Activated CD4-positive, alpha-beta T cell treated with anti-CD3 and anti-CD28 coated beads, Interleukin-2, amount 50 U/mL, for 4 hours (primary cell): ENCODE measurements at regions not wholly inside any gene's neighbourhood (a gene's known extent, or its start where the extent isn't known, plus 50 kb on each side); places are given as distances from the start of the nearest gene placed in this dataset.

Source experiments
- DNase-seq, 2 experiments: peaks; one replicate each; pipeline ENCODE4 v3.0.0-alpha.2; 2020

DNA sequence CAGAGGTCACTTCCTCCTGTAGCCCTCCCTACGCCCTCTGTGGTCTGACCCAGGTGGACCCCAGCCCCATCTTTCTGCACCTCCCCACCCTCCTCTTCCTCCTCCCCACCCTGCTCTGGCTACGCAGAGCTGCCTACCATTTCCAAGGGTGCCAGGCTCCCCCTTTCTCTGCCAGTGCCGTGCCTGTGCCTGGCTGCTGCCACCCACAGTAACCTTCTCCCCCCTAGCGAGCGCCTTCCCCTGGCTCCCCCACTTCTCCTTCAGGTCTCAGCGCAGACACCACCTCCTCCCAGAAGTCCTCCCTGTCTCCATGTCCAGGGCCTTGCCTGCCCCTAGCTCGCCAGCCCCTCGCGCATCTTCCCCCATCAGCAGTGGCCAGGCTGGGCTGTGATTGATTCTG lies 471.5 kb downstream of the PTPRU start:
- no peak for DNase-seq

DNA sequence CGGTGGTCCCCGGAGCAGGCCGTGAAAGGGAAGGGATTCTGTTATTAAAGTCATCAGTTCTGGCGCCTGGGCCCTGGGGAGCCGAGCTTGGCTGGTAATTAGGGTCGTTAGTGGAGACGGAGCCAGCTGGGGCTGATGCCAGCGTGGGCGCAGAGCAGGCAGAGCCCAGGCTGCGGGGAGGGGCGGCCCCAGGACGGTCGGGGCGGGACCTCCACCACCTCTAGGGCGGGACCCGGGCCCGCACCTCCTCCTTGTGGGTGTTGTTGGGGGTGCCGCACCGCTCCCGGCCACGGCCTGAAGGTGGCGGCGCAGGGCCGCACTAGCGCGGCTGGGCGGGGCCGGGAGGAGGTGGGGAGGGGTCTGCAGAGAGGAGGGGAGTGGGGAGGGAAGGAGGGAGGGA lies 470.6 kb downstream of the PTPRU start:
- no peak for DNase-seq

DNA sequence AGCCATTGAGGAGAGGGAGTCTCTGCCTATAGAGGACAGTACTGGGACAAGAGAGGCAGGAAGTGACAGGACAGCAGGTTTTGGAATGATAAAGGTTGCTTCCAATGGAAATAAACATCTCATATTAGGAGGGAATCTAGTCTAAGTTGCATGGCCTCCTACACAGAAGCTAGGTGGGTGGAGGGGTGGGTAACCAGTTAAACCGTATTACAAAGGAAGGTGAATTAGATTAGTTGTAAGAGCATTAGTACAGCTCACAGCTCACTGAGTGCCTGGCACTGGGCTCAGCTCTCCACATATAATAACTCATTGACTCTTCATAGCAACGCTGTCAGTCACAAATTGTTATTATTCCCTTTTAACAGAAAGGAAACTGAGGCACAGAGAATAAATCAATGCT lies 468.1 kb downstream of the PTPRU start:
- no peak for DNase-seq

DNA sequence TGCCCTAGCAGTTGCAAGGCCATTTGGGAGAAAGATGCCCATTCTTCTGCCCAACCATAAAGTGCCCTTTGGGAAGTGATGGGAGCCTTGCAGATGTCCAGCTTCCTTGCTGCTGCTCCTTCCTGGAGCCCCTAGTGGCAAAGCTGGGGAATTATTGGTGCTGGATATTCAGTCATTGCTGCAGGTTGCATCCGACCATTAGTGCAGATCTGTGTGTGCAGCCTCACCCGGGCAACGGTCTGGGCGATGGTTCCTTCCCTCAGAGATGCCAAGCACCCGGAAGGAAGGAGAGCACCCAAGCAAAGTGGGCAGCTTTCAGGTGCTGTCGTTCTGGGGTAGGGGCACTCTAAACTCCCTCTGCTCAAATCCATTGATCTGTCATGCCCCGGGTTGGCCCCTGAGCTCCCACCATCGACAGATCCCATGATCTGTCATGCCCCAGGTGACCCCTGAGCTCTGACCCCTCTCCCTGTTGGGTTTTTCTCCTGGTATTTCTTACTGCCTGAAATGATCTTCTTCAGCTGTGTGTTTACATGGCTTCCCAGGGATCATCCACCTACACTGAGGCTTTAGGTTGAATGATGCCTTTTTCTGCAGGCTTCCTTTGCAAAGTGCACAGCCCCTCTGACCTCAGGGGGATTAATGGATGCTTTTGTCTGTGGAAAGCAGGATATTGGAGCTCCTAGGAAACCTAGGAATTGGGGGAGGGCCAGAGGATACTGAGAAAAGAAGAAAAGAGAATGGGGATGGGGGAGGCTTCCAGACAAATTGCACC lies 467.5 kb downstream of the PTPRU start:
- DNase-seq = no peak

GRCh38 chr1:29700491-29700890 lies 464.2 kb downstream of the PTPRU start:
- no peak for DNase-seq

DNA sequence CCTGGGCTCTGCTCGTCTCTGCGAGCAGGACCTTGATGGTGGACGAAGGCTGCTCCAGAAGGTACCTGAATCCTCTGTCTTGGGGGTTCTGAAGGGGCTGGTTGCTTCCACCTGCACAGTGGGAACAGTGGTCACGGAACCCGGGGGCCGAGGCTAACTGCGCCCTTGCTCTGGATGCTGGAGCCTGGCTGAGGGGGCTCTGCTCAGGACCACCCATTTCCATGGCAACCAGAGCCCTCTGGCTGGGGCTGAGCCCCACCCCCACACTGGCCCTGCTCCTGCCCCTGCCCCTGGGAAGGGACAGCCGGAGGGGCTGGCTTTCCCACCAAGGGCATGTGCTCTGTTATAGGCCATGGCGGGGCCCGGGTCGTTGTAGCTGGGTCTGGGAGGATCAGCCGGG lies 462.3 kb downstream of the PTPRU start:
- no peak for DNase-seq

GRCh38 chr1:29698033-29698432 lies 461.7 kb downstream of the PTPRU start:
- no peak for DNase-seq

GRCh38 chr1:29697391-29697780 lies 461.1 kb downstream of the PTPRU start:
- DNase-seq = no peak

DNA sequence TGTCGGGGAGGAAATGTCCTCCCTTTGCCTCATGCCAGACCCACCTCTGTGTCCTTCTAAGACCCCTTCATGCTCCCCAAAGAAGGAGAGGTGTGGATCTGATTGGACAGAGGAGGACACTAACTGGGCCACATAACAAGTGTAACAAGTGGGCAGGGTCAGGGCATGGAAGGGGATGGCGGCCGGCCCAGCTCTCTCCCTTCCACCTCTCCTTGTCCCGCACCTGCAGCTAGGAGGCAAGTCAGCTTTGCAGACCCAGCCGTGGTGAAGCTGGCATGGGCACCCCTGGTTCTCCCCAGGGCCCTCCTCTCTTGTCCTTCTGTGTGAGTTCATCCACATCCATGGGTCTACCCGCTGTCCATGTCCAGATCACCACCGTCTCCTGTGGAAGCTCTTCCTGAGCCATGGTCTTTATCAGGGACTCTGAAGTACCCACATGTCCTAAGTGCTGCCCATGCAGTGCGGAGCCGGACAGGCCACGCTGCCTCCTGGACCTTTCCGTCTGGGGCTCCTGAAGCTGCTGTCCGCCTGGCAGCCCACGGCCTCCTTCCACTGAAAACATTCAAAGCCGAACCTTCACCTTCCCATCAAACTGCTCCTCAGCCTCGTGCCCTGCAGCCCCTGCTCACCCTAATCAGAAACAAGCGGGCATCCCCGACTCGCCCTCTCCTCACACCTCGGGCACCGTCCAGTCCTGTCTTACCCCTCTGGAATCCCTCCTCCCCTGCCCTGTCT lies 460.5 kb downstream of the PTPRU start:
- DNase-seq = no peak

DNA sequence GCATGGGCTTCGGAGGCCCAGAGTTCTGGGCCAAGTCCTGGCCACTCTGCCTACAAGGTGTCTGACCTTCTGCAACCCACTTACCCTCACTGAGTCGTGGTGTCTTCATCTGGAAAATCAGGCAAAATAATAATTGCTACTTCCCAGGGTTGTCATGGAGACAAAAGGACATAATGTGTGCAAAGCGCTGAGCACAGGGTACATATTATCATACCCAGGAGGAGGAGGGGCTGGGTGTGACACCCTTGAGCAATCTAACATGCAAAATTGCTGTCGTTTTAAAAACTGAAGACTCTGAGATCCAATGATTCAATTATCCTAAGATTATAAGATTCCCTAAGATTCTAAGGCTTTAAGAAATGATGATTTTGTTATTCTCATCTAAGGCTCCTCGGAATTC lies 459.5 kb downstream of the PTPRU start:
- DNase-seq = no peak

DNA sequence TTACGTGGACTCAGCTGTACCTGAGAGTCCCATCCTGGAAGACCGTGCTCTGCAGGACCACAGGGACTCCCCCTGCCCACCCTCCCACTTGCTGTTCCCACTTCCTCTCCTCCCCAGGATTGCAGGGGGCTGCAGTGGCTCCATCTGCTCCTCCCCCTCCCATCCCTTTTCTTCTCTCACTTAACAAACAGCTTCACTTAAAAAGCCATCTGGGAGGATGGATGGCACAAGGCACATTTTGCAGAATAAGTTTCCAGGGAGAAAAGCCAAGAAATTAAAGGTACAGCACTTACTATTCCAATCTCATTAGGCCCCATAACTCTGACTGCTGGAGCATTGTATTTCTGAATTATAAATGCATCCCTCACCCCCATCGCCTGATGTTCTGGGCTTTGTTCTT lies 458.7 kb downstream of the PTPRU start:
- no peak for DNase-seq

DNA sequence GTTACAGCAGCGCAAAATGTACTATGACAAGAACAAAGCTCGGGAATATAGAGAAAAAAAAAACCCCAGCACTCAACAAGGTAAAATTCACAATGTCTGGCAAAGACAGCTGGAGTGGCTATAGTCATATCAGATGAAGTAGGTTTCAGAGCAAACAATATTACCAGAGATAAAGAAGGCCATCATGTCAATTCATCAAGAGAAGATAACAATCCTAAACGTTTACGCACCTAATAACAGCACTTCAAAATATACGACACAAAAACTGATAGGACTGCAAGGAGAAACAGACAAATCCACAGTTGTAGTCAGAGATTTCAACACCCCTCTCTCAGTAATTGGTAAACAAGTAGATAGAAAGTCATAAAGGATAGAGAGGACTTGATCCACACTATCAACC lies 455.2 kb downstream of the PTPRU start:
- no peak for DNase-seq

GRCh38 chr1:29690156-29690555 lies 453.8 kb downstream of the PTPRU start:
- no peak for DNase-seq

GRCh38 chr1:29689372-29690030 lies 453.2 kb downstream of the PTPRU start:
- DNase-seq = no peak

GRCh38 chr1:29688471-29689365 lies 452.4 kb downstream of the PTPRU start:
- no peak for DNase-seq

GRCh38 chr1:29687601-29688244 lies 451.4 kb downstream of the PTPRU start:
- no peak for DNase-seq

GRCh38 chr1:29687166-29687565 lies 450.8 kb downstream of the PTPRU start:
- DNase-seq = no peak

DNA sequence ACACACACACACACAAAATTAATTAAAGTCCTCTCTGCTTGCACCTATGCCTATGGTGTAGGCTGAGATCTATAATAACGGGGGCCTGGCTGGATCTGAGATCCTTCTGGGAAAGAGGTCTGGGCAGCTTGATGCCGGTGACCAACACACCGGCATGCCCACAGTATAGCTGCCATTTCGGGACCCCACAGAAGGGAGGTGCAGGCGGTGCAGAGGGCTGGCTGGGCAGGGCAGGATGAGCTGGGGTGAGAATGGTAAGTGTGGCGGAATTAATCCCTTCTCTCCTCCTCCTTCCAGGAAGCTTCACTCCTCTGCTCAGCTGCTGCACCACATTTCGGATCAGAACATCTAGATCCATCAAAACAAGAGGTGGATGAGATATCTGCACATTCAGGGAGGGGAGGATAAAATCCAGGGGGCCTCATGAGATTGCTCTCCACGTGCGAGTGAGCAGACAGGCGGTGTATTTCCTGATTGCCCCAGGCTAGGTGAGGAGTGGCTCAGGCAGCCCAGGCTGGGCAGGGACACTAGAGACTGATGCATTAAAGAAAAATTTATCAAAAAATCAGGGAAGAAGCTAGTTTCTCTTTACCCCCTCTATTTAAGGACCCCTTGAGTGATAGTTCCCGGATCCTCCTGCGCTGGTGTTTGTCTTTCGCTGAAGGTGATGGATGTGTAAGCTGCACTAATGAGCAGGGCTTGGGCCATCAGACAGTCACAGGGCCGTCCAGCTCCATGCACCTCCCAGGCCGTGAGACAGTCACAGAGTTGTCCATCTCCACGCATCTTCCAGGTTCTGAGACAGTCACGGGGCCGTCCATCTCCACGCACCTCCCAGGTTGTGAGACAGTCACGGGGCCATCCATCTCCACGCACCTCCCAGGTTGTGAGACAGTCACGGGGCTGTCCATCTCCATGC lies 449.9 kb downstream of the PTPRU start:
- no peak for DNase-seq

DNA sequence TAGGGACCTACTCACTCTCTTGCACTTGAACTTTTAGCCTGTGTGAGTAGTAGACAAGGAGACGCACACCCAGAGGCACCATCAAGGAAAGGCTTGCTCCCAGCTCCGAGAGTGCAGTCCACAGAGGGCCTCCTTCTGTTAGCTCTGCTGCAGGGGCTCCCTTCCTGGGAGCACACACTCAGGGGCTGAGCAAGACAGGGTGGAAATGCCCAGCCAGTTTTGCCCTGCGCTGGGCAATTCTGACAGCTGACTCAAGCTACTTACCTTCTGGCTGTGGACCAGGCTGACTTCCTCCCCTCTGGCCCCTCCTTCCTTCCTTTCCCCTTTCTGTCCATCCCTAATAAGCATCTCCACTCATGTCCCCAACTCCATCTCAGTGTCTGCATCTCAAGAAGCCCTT lies 449.1 kb downstream of the PTPRU start:
- no peak for DNase-seq

GRCh38 chr1:29684141-29684540 lies 447.8 kb downstream of the PTPRU start:
- no peak for DNase-seq

GRCh38 chr1:29683472-29683871 lies 447.1 kb downstream of the PTPRU start:
- DNase-seq = no peak
